Right renal pelvis (tissue), 4 donors: ENCODE measurements at regions not wholly inside any gene's neighbourhood (a gene's known extent, or its start where the extent isn't known, plus 50 kb on each side); places are given as distances from the start of the nearest gene placed in this dataset.

Experiments
- DNase-seq, 4 donors: peaks; one replicate each; pipeline ENCODE4 v3.0.0-alpha.2; 2013; ENCODE audit warnings: low read depth in 4 of 4, low spot score in 3 of 4, missing footprints in 1 of 4

DNA sequence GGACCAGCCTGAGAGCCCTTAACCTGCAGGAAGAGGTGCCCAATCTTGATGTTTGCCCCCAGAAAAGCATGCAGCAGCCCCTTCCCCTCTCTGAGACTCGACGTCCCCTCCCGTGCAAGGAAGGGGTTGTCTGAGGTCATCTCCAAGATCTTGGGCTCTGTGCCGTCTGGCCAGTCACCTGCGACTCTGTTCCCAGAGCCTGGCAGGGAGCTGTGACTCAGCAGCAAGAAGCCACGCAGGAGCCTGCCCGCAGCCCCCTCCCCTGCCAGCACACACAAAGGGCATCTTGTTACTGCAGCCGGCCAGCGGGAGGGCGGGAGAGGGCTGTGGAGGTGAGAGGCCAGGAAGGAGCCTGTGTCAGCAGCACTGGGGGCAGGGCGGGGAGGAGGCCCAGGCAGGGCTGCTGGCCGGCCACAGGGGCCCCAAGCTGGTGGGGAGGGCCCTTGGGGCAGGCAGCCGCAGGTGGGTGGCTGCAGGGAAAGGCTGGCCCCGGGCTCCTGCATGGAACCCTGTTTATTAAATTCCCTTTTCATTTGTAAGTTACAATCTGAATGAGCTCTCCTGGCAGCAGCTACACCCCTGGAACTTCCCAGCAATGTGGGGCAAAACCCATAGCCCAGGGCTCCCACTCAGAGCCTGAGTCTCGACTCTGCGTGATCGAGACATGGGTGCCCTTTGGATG lies 103.7 kb upstream of the ZMIZ1 start:
- DNase-seq, result peak in 1 of 4 donors; percentile 40

DNA sequence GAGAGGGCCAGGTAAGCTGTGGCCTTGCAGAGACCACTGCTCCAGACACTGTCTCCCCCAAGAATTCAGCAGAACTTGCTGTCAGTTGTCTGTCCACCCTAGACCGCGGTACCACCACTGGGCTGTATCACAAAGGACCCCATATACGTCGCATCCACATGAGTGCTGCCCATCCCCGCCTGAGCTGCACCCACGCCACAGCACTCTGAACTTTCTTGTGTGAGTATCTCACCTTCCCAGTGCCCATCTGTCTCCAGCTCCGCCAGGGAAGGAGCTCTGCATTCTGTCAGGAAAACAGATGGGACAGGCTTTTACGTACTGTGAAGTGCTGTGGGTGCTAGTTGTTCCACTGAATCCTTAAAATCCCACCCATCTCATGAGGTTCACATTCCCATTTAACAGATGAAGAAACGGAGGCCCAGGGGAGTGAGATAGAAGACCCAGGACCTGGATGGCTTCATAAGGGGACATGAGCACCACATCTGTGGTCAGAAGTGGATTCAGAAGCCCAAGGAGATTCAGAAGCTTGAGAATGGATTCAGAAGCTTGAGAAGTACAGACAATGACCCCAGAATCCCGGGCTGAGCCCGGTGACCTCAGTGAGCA lies 102.5 kb upstream of the ZMIZ1 start:
- DNase-seq, result no peak

DNA sequence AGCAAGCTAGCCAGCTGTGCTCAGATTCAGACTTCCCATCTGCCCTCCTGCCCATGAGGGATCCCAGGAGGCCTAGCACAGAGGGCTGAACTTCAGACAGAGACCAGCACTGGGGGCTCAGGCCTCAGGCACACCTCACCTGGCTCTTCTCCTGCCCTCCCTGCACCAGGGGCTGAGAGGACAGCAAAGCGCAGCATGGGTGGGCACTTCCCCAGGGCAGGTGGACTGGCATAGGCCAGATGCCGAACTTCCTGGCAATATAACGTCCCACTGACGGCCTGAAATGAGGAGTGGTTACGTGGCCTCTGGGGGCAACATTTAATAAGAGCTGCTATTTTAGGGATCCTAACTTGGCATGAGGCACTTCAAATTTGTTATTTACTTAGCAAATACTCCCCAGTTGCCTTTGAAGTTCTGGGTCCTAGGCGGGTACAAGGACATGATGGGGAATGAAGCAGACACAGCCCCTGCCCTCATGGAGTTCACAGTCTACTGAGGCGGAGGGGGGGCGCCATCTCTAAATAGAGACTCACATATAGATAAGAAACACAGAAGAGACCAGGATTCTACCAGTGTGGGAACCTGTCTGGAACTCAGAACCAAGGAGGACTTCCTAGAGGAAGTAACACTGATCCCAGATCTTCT lies 101.8 kb upstream of the ZMIZ1 start:
- DNase-seq, result no peak

DNA sequence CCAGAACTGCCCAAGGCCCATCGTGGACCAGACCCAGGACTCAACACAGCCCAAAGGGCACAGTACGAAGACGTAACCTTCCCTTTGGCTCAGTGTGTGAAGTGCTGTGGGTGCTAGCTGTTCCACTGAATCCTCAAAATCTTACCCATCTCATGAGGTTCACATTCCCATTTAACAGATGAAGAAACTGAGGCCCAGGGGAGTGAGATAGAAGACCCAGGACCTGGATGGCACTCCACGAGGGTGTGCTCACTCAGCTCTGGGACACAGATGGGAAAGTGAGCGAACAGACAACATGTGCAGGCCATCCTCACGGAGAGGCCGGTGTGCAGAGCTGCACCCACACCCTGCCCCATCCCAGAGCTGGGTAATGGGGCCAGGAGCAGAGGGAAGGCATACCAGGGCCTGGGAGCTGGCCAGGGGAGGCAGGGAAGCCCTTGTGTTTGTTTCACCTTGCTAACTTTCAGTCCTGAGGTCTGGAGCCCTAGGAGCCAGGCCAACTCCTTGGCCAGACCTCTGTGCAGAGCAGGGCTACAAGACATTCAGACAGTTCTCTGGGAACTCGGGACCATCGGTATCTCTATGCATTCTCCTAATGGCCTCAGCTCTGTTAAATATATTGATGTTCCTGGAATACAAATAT lies 100.3 kb upstream of the ZMIZ1 start:
- no peak for DNase-seq

DNA sequence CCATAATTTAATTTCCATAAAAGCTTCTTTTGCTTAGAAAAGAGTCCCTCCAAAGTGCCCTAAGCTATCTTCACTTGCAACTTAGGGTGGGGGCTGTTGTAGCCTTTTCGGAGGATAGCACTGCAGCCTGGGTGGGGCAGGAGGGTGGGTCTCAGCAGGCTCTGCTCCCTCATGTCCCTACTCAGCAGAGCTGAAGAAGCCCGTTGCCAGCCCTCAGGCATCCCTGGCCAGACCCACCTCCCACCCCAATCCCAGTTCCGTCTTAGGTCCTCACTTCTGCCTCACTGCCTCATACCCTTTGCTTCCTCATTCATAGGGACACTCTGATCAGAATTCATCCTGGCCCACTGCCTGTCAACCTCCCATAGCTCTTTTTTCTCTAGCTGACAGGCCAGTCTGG lies 99.8 kb upstream of the ZMIZ1 start:
- no peak for DNase-seq

DNA sequence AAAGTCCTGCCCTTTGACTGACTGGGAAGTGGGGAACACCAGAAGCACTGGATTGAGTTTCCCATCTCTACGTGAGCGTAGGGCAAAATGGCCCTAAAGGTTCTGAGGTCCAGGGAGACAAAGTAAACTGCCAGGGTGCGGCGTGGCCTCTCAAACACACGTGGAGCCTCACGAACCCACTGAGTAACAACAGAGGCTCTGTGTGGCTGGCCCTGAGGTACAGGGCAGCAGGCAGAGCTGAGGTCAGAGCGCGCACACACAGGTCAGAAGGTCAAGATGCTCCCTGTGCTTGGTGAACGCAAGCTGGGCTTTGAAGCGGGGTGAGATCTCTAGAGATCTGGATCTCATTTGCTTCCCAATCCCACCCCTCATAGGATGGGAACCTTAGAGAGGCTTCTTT lies 99.0 kb upstream of the ZMIZ1 start:
- DNase-seq, result no peak

DNA sequence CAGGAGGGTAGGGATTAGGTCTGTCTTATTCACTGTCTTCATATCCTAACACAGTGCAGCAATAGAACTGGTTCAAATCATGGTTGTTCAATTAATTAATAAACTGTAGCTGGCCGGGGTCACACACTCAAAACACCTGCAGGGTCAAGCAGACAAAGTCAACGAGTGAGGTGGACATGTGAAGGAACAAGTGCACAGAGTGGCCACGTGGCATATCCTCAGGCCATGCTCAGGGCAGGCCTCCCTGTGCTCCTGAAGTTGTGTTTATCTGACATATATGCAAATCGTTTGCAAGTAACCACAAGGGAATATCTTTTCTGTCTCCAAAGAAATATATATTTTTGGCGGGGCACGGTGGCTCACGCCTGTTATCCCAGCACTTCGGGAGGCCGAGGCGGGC lies 98.5 kb upstream of the ZMIZ1 start:
- DNase-seq, result no peak

DNA sequence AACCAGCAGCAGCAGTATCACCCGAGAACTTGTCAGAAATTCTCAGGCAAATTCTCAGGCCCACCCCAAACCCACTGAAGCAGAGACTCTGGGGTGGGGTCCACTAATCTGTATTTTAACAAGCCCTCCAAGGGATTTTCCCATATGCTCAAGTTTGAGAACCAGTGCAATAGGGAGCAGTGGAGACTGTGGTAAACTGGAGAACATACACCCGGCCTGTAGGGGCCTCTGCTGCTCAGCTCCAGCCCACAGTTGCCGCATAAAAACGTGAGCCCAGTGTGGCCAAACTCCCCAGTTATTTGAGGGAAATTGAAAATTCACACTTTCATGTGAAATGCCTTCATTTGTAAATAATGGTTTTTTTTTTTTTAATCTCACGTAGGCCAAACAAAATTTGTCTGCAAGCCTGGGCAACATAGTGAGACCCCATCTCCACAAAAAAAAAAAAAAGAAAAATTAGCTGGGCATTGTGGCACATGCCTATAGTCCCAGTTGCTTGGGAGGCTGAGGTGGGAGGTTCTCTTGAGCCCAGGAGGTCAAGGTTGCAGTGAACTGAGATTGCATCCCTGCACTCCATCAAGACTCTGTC lies 97.6 kb upstream of the ZMIZ1 start:
- no peak for DNase-seq

DNA sequence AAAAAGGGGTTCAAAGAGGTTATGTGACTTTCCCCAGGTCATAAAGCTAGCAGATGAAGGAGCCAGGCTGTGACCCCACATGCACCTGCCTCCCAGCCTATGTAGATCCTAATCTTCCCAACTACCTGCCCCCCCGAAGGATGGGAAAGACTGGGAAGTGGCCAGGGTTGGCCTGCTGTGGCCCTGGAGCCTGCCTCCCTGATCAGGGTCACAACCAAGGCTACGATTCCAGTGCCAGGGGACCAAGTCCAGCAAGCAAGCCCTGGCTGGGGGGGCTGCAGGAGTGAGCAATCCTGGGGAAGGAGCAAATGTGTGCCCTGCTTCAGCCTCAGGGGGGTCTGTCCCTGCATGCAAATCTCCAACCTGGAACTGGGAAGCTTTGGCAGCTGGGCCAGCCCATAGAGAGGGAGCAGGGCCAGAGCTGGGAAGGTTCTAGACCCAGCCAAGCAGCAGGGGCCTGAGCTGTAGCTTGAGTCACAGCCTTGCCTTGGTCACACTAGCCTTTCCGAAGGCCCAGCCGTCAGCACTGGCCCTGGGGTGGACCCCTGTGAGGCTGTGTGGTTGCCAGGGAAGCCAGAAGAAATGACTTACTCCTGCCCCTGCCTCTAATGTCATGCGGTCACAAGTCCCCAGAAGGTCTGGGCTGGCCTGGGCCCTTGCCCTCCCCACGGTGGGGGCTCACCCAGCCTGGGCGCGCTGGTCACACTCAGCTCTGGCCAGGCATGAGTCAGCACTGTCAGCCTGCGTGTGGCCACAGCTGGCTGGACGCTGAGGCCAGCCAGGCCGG lies 96.4 kb upstream of the ZMIZ1 start:
- DNase-seq, result peak in 2 of 4 donors; percentile 31 to 38

DNA sequence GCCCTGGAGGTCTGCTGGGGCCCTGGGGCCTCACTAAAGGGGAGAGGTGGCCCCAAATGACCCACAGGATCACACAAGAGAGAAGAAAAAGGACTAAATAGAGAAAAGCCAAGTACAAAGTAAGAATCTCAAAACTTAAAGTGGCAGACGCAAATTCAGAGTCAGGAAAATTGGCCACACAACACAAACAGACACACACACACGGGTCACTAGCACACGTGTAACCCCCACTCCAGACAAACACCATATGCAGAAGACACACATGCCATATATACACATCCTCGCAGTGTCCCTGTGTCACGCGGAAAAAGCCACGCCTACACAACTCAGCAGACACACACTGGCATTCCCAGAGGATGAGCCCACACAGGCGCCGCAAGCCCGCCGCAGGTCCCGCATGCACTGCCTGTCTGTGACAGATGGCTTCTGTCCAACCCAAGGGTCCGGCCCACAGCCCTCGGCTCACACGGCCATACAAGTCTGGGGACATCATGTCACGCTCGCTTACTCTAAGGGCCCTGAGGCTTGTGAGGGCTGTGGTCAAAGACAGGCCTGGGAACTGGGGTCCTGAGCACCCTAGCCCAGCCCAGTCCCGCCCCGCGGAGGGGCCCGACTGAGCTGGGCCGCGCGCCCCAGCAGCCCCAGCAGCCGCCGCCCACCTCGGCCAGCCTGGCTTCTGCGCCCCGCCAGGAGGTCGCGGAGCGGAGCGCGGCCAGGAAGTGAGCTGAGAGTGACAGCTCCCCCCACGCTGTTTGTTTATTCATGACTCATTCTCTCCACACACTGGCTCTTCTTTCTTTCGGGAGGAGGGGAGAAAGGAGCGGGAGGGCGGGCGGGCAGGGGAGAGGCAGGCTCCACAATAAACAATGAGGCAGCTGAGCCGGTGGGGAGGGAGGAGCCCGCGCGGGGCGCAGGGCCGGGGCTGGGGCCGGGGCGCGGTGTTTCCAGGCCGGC lies 95.5 kb upstream of the ZMIZ1 start:
- peak; percentile 74 to 86 (median 84) for DNase-seq

DNA sequence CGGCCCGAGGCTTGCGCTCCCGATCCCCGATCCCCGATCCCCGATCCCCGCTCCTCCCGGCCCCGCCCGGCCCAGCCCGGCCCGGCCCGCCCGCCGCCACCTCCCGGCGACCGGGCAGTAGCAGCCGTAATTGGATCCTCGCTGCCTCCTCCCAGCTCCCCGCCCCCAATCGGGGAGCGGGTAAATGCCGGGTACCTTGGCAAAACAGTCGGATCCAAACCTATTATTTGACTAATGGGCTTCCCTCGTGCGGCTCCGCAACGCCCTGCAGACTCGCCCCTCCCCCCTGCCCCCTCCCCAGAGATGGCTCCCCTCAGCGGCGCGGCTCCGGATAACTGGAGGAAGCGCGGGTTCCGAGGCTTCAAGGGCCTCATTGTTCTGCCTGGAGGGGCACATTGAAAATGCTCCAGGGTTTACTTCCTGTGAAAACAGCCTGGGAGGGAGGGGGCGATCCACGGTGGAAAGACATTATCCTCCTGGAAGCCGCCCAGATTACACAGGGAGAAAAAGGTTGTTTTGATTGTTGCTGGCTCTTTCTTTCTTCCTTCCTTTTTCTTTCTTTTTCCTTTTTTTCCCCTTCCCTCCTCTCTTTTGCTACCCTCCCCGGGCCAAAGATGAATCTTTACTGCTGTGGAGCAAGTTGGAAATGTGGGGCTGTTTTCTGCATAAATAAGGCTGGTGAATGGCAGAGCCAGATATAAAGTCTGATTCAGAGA lies 94.7 kb upstream of the ZMIZ1 start:
- peak in 2 of 4 donors; percentile 67 to 72 for DNase-seq

DNA sequence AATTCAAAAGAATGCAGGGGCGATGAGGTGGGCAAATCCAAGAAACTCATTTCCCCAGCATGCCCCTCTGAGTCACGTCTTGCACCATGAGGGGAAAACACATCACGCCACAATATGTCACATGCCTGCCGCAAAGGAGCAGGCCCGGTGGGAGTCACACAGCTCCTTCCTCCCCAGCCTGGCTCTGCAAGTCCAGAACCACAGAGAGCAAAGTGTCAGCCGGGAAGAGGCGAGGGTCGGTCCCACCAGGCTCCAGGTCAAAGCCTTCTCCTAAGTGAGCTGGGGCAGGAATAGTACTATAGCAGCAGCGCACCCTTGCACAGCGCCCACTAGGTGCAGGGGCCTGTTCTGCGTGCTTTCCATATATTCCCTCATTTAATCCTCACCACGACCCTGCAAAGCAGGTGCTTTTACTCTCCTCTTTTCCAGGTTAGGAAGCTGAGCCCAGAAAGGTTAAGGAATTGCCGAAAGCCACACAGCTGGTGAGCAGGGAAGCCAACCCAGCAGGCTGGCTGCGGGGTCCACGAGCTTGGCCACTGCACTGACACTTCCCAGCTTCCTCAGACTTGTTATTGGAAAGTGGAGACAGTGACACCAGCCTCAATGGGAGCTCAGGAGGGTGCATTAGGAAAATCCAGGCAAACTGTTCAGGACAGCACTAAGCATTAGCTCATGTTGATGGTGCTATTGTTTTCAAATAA lies 94.0 kb upstream of the ZMIZ1 start:
- peak in 1 of 4 donors; percentile 38 for DNase-seq

DNA sequence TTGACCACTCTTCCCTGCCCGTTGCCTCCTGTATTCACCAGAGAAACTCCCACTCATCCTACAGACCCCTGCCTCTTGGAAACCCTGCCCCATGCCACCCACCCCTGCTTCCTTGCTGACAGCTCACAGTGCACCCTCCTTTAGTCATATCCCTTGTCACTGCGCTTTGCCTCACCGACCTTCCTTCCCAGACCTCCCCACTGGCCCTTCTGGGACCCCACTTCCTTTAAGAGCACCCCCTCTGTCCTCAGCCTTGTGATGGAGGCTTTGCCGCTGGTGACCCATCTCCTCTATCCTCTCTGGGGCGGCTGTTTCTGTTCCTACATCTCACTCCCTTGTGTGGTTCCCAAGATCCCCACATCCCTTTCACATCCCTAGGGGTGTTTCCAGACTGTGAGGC lies 92.8 kb upstream of the ZMIZ1 start:
- DNase-seq, result no peak

DNA sequence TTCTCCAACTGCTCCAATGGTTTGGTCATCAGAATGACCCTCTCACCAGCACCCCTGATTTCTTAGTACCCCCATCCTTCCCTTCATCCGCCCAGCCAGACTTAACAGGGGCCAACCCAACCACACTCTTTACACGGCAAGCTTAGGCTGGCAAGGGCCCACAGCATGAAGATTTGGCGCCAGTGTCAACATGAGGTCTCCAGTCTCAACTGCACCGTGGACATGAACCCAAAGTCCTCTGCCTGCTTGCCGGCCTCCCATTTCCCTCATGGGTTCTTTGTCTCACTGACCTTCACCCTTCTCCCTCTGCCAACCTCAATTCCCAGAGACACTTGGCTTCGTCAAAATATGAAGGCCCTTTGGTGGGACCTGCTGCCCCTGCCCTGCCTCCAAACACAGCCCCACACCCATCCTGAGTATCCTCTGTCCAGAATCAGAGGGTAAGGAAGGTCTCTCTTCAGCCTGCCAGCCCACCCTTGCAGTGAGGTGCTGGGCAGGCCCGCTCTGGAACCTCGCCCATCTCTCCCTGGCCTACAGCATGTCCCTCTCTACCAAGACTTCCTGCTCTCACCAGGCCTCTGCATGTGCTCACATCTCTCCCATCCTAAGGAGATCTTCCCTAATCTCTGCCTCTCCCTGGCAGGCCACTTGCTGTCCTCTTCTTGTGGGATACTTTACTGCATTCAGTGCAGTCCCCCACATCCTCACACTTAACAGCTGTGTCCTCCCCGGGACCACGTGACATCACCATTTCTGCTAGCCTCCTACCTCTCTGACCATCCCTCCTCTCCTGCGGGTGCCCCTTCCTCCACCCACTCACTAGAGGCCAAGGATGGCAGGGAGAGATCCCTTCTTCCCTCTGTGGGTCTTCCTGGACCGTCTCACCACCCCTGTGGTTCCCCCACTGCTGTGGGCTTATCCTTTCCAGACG lies 91.7 kb upstream of the ZMIZ1 start:
- no peak for DNase-seq

DNA sequence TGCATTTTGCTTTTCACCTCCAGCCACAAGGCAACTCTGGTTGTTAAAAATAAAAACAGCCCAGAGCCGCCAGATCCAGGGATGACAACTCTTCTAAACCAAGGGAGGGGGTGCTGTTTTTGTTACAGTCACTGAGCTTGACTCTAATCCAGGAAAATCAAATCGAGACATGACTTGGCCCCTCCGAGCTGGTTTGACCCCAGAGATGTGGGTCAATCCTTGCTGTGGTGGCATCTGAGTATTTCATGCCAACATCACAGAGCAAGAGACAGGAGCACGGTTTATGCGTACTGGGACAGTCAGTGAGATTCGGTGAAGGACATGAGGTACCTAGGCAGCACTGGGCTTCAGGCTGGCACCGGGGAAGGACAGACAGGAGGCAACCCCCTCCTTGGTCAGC lies 88.8 kb upstream of the ZMIZ1 start:
- DNase-seq, result no peak

DNA sequence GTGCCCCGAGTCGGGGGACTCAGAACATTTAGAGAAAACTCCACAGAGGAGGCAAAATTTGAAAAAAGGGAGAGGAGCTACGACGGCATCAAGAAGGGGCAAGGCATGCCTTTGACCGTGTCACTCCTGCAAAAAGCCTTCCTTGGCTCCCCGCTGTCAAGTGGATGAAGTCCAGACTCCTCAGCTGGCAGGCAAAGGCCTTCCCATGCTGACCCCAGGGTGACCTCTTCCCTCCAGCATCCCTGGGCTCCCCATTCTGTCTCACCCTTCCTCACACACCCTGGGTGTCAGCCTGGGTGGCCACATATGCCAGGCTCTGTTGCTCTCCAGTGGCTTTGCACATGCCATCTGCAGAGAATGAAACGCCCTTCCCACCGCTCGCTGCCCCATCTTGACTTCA lies 88.4 kb upstream of the ZMIZ1 start:
- no peak for DNase-seq

DNA sequence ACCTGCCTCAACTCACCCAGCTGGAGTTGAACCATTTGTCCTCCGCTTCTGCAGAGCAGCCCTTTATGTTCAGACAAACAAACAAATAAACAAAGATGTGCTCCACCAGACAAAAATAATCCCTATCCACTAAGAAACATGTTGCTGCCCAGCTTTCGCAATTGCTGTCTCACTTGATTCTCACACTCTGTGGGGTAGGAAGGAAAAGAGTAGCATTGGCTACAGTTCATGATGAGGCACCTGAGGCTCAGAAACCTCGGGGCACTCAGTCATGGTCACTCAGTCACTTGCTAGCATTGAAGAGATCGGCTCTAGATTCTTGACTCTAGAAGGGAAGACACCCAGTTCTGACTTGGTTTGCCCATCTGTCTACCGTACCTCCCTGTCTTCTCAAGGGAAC lies 88.0 kb upstream of the ZMIZ1 start:
- DNase-seq, result no peak
